Colon (tissue), 2 donors: ENCODE measurements at regions not wholly inside any gene's neighbourhood (a gene's known extent, or its start where the extent isn't known, plus 50 kb on each side); places are given as distances from the start of the nearest gene placed in this dataset.
"Not testable (repeated sequence)": the region's sequence is repeated elsewhere in the genome, so short reads cannot be mapped to it uniquely, and the experiment has no call there.

Source experiments
- FAIRE-seq: peaks from 2 replicates; lab custom pipeline; 2012; peaks lifted over from hg19 to GRCh38; lab: Jason Lieb, UNC
- donor health status: control.
- donor health status: control.

- FAIRE-seq, result no peak
These were observed 1223.8 kb downstream of the AMY1C start for GRCh38 chr1:104973516-104973915.

- FAIRE-seq, result no peak
These were observed 1230.0 kb downstream of the AMY1C start for GRCh38 chr1:104979651-104980050.

GRCh38 chr1:104987210-104987609, 1237.5 kb downstream of the AMY1C start:
- no peak for FAIRE-seq

- FAIRE-seq, result no peak
These were observed 1239.3 kb downstream of the AMY1C start for GRCh38 chr1:104989012-104989411.

- no peak for FAIRE-seq
These were observed 1242.0 kb downstream of the AMY1C start for GRCh38 chr1:104991702-104992101.

- FAIRE-seq, result no peak
These were observed 1251.1 kb downstream of the AMY1C start for GRCh38 chr1:105000793-105001192.

GRCh38 chr1:105004515-105004914, 1254.8 kb downstream of the AMY1C start:
- FAIRE-seq, result no peak

GRCh38 chr1:105005594-105006195, 1256.0 kb downstream of the AMY1C start:
- no peak for FAIRE-seq

- no peak for FAIRE-seq
These were observed 1267.9 kb downstream of the AMY1C start for GRCh38 chr1:105017587-105017986.

GRCh38 chr1:105023719-105024118, 1274.0 kb downstream of the AMY1C start:
- no peak for FAIRE-seq

GRCh38 chr1:105027838-105028471, 1278.3 kb downstream of the AMY1C start:
- no peak for FAIRE-seq

GRCh38 chr1:105072446-105072845, 1322.7 kb downstream of the AMY1C start:
- FAIRE-seq, result no peak

- no peak for FAIRE-seq
These were observed 1323.2 kb downstream of the AMY1C start for GRCh38 chr1:105072850-105073249.

GRCh38 chr1:105073660-105074059, 1324.0 kb downstream of the AMY1C start:
- no peak for FAIRE-seq

- FAIRE-seq, result no peak
These were observed 1333.9 kb downstream of the AMY1C start for GRCh38 chr1:105083611-105084010.

GRCh38 chr1:105087506-105087905, 1337.8 kb downstream of the AMY1C start:
- FAIRE-seq, result no peak

- FAIRE-seq, result no peak
These were observed 1338.5 kb downstream of the AMY1C start for GRCh38 chr1:105088166-105088565.

- FAIRE-seq, result not testable (repeated sequence)
These were observed 1344.2 kb downstream of the AMY1C start for GRCh38 chr1:105093893-105094292.

- no peak for FAIRE-seq
These were observed 1350.4 kb downstream of the AMY1C start for GRCh38 chr1:105100102-105100501.

- no peak for FAIRE-seq
These were observed 1351.6 kb downstream of the AMY1C start for GRCh38 chr1:105101261-105101660.

- FAIRE-seq, result no peak
These were observed 1352.7 kb downstream of the AMY1C start for GRCh38 chr1:105102371-105102770.

GRCh38 chr1:105122041-105122440, 1372.3 kb downstream of the AMY1C start:
- no peak for FAIRE-seq

GRCh38 chr1:105137543-105138457, 1388.1 kb downstream of the AMY1C start:
- no peak for FAIRE-seq
